Esophagus squamous epithelium (tissue), 5 donors: ENCODE measurements at regions not wholly inside any gene's neighbourhood (a gene's known extent, or its start where the extent isn't known, plus 50 kb on each side); places are given as distances from the start of the nearest gene placed in this dataset.

ENCODE experiments used
- DNase-seq: peaks from one replicate; lab custom pipeline; 2025; lab: John Stamatoyannopoulos, UW
- H3K27ac ChIP-seq, 4 donors: fragments of 200-600 bp; sonication (generic); one replicate each; pipeline ENCODE4 v1.5.1; 2016 to 2019; ENCODE audit warnings: mild to moderate bottlenecking in 1 of 4
- H3K27me3 ChIP-seq, 4 donors: fragments of 200-600 bp; sonication (generic); 1 replicate in 3 of 4; 2 replicates in 1 of 4; pipeline versions ENCODE4 v1.5.1 to v1.6.0; 2017 to 2021; ENCODE audit warnings: antibody characterized with exemption in 1 of 4
- H3K36me3 ChIP-seq, 3 donors: fragments of 200-600 bp; sonication (generic); one replicate each; pipeline ENCODE4 v1.5.1; 2016 to 2019
- H3K4me1 ChIP-seq, 3 donors: fragments of 200-600 bp; sonication (generic); one replicate each; pipeline ENCODE4 v1.5.1; 2017 to 2019
- H3K4me3 ChIP-seq, 4 donors: fragments of 200-600 bp; sonication (generic); 1 replicate in 3 of 4; 2 replicates in 1 of 4; pipeline ENCODE4 v1.5.1; 2016 to 2019; ENCODE audit warnings: mild to moderate bottlenecking in 2 of 4, moderate library complexity in 1 of 4
- H3K9me3 ChIP-seq, 3 donors: fragments of 200-600 bp; sonication (generic); one replicate each; pipeline ENCODE4 v1.5.1; 2016 to 2019
- CTCF ChIP-seq, 6 experiments: fragments of 450-650 bp in 4 of 6; fragments of 200-600 bp in 2 of 6; sonication (generic) in 2 of 6; IDR thresholded peaks; one replicate each; pipeline ENCODE4 v1.5.1; 2016 to 2019; ENCODE audit warnings: antibody characterized with exemption in 6 of 6, mild to moderate bottlenecking in 4 of 6, moderate library complexity in 4 of 6
- POLR2A ChIP-seq, 4 donors: fragments of 450-650 bp; IDR thresholded peaks; one replicate each; pipeline ENCODE4 v1.6.1; 2017; ENCODE audit warnings: antibody characterized with exemption in 4 of 4, mild to moderate bottlenecking in 4 of 4, moderate library complexity in 3 of 4
- WGBS, 2 donors: methylation state at CpG; one replicate each; pipeline ENCODE4 v1.1.5; 2018; 5-methylcytosine and 5-hydroxymethylcytosine counted together
- intact Hi-C: fragments of 100-400 bp; cut with DNase I; formaldehyde crosslinking; loops from one replicate; pipeline ENCODE4 v1.15.0; 2022
- donor health status: DM: yes; HTN: yes; CAD: no.

DNA sequence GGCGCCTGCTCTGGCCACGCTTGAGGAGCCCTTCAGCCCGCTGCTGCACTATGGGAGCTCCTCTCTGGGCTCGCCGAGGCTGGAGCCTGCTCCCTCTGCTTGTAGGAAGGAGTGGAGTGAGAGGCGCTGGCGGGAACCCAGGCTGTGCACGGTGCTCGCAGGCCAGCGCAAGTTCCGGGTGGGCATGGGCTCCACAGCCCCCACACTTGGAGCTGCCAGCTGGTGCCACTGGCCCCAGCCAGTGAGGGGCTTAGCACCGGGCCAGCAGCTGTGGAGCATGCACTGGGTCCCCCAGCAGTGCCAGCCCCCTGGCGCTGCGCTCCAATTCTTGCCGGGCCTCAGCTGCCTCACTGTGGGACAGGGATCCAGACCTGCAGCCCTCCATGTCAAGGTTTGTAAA lies 122.1 kb upstream of the CD180 start:
- no peak for TF ChIP-seq CTCF (IDR thresholded peaks at IDR 0.05)
- no peak for TF ChIP-seq POLR2A (IDR thresholded peaks at IDR 0.05)
- Histone ChIP-seq H3K27ac (no peak overlapping the region), H3K9me3 (no peaks in the 10 kb centered on the region), H3K4me1 (peaks cover 0 to 18% (median 11%) of the 10 kb centered on the region in 3 donors), H3K36me3 (no peaks in the 10 kb centered on the region), H3K4me3 (no peak overlapping the region), H3K27me3 (no peaks in the 10 kb centered on the region)
- DNase-seq: no peak
- intact Hi-C loops: no loop called here
- 100% methylated on average over 1 of the region's 15 CpGs; no CpG with 5 or more reads in 1 of the 2 donors for WGBS, 2 donors

- no peaks in the 10 kb centered on the region for H3K36me3 ChIP-seq
- H3K9me3 ChIP-seq: no peaks in the 10 kb centered on the region
- DNase-seq: no peak
- no peak overlapping the region for H3K4me3 ChIP-seq
- intact Hi-C loops: no loop called here
- H3K27me3 ChIP-seq: no peaks in the 10 kb centered on the region
- TF ChIP-seq CTCF (IDR thresholded peaks at IDR 0.05): no peak
- TF ChIP-seq POLR2A (IDR thresholded peaks at IDR 0.05): no peak
- peaks cover 0 to 18% (median 11%) of the 10 kb centered on the region in 3 donors for H3K4me1 ChIP-seq
- H3K27ac ChIP-seq: no peak overlapping the region
These were observed 121.0 kb upstream of the CD180 start for GRCh38 chr5:67317603-67318002.

GRCh38 chr5:67316695-67317094 lies 120.1 kb upstream of the CD180 start:
- no peak for DNase-seq
- H3K27ac ChIP-seq: no peak overlapping the region
- WGBS, 2 donors: 86 to 100% methylated on average over 1 of the region's 1 CpG
- TF ChIP-seq POLR2A (IDR thresholded peaks at IDR 0.05) (no peak), CTCF (IDR thresholded peaks at IDR 0.05) (no peak)
- H3K9me3 ChIP-seq: no peaks in the 10 kb centered on the region
- peaks cover 0 to 18% (median 11%) of the 10 kb centered on the region in 3 donors for H3K4me1 ChIP-seq
- no peaks in the 10 kb centered on the region for H3K27me3 ChIP-seq
- intact Hi-C loops: no loop called here
- no peak overlapping the region for H3K4me3 ChIP-seq
- H3K36me3 ChIP-seq: no peaks in the 10 kb centered on the region

DNA sequence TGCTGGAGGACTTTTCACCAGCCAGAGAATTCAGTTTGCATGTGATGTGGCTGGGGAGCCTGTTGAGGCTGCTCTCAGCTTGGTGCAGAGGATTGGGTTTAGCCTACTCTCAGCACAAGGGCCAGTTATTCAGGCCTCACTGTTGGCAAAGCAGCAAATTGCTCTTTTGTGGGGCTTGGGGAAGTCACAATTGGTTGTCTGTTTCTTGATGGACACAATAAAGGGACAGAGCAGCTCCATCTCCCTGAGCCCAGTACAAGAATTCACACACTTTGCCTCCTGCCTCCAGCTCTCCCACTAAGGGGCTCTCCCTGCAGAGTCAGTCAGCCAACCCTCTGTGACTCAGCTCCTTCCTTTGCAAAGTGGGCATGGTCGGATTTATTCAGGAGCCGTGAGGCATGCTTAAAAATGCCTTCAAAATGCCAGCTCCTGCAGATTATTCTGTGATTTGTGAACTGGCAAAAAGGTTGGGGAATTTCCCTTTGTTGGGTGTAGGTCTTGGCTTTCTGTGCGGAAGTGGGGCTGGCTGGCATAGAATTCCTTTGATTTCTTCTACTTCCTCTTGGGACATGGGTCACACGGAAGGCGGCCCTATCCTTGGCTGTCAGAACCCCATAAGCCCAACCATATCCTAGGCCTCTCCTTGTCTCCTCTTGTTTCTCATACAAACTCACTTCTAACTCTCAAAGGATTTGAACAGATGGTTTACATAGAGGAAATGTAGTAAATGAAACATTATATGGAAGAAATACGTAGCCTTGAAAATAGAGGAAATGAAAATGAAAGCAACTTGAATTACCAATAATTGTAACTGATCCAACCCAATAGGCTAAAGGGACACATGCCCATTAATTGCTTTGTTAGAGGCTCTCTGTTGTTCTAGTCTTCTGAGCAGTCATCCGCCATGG lies 118.7 kb upstream of the CD180 start:
- Histone ChIP-seq H3K27me3 (no peaks in the 10 kb centered on the region), H3K36me3 (no peaks in the 10 kb centered on the region), H3K4me1 (peaks cover 0 to 18% (median 11%) of the 10 kb centered on the region in 3 donors), H3K4me3 (peak overlapping the region in 1 of 4 donors; percentile 16), H3K9me3 (peaks cover 0 to under 1% (median 0%) of the 10 kb centered on the region in 3 donors), H3K27ac (peak overlapping the region; percentile 45 to 68 (median 60))
- intact Hi-C loops: no loop called here
- TF ChIP-seq CTCF (IDR thresholded peaks at IDR 0.05) (no peak), POLR2A (IDR thresholded peaks at IDR 0.05) (no peak)
- DNase-seq: no peak
- 39 to 41% methylated on average over 7 of the region's 7 CpGs for WGBS, 2 donors

DNA sequence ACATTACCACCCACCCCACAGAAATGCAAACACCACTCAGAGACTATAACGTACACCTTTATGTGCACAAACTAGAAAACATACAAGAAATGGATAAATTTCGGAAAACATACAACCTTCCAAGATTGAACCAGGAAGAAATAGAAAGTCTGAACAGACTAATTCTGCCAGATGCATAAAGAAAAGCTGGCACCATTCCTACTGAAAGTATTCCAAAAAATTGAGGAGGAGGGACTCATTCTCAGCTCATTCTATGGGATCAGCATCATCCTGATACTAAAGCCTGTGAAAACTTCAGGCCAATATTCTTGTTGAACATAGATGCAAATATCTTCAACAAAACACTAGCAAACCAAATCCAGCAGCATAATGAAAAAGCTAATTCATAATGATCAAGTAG lies 115.1 kb upstream of the CD180 start:
- DNase-seq: no peak
- H3K9me3 ChIP-seq: peaks cover 0 to 5% (median 0%) of the 10 kb centered on the region in 3 donors
- H3K36me3 ChIP-seq: no peaks in the 10 kb centered on the region
- H3K4me1 ChIP-seq: peaks cover 0 to 28% (median 11%) of the 10 kb centered on the region in 3 donors
- TF ChIP-seq POLR2A (IDR thresholded peaks at IDR 0.05): no peak
- TF ChIP-seq CTCF (IDR thresholded peaks at IDR 0.05): no peak
- H3K27me3 ChIP-seq: no peaks in the 10 kb centered on the region
- H3K4me3 ChIP-seq: no peak overlapping the region
- 87 to 100% methylated on average over 2 of the region's 2 CpGs for WGBS, 2 donors
- intact Hi-C loops: no loop called here
- H3K27ac ChIP-seq: no peak overlapping the region
